ENCODE measurements at regions not wholly inside any gene's neighbourhood (a gene's known extent, or its start where the extent isn't known, plus 50 kb on each side); places are given as distances from the start of the nearest gene placed in this dataset.

- no peak overlapping the region for H3K4me3 ChIP-seq (ENCODE audit: low read depth, low read length)
- TF ChIP-seq CTCF (conservative IDR thresholded peaks at IDR 0.05; ENCODE audit: low read depth, low read length): no peak
- no peak for DNase-seq (ENCODE audit: low read depth)
Measured at GRCh38 chr4:178136736-178137345, 694.6 kb upstream of the AGA start.

GRCh38 chr4:178137732-178138471 lies 695.7 kb upstream of the AGA start:
- no peak for DNase-seq (ENCODE audit: low read depth)
- no peak overlapping the region for H3K4me3 ChIP-seq (ENCODE audit: low read depth, low read length)
- no peak for TF ChIP-seq CTCF (conservative IDR thresholded peaks at IDR 0.05; ENCODE audit: low read depth, low read length)

GRCh38 chr4:178138491-178138890 lies 696.3 kb upstream of the AGA start:
- no peak for TF ChIP-seq CTCF (conservative IDR thresholded peaks at IDR 0.05; ENCODE audit: low read depth, low read length)
- no peak for DNase-seq (ENCODE audit: low read depth)
- no peak overlapping the region for H3K4me3 ChIP-seq (ENCODE audit: low read depth, low read length)

GRCh38 chr4:178140326-178140915 lies 698.2 kb upstream of the AGA start:
- DNase-seq (ENCODE audit: low read depth): no peak
- H3K4me3 ChIP-seq (ENCODE audit: low read depth, low read length): no peak overlapping the region
- no peak for TF ChIP-seq CTCF (conservative IDR thresholded peaks at IDR 0.05; ENCODE audit: low read depth, low read length)

- H3K4me3 ChIP-seq (ENCODE audit: low read depth, low read length): no peak overlapping the region
- no peak for DNase-seq (ENCODE audit: low read depth)
- no peak for TF ChIP-seq CTCF (conservative IDR thresholded peaks at IDR 0.05; ENCODE audit: low read depth, low read length)
Measured at GRCh38 chr4:178142724-178143123, 700.5 kb upstream of the AGA start.

GRCh38 chr4:178148106-178148505 lies 705.9 kb upstream of the AGA start:
- no peak overlapping the region for H3K4me3 ChIP-seq (ENCODE audit: low read depth, low read length)
- no peak for TF ChIP-seq CTCF (conservative IDR thresholded peaks at IDR 0.05; ENCODE audit: low read depth, low read length)
- no peak for DNase-seq (ENCODE audit: low read depth)

Measured in epithelial cell of proximal tubule (primary cell).